Epithelial cell of esophagus (primary cell): ENCODE measurements at regions not wholly inside any gene's neighbourhood (a gene's known extent, or its start where the extent isn't known, plus 50 kb on each side); places are given as distances from the start of the nearest gene placed in this dataset.
A peak's percentile ranks its signal among the peaks of the same experiment; 100 is the strongest.

Experiments used
- DNase-seq: peaks from one replicate; pipeline ENCODE4 v3.0.0; 2010; ENCODE audit warnings: low read depth
- H3K4me3 ChIP-seq: 2 replicates; pipeline ENCODE4 v1.5.1; 2011; ENCODE audit warnings: mild to moderate bottlenecking, low read length, control low read depth
- CTCF ChIP-seq: IDR thresholded peaks from 2 replicates; pipeline ENCODE4 v1.5.1; 2011; ENCODE audit warnings: low read depth, mild to moderate bottlenecking, low read length, control low read depth, inconsistent platforms; ENCODE audit not compliant: insufficient read depth; ENCODE audit errors: missing control alignments

GRCh38 chr4:111466811-111467604 is 678.2 kb upstream of the FAM241A start:
- no peak for TF ChIP-seq CTCF
- no peak overlapping the region for H3K4me3 ChIP-seq
- DNase-seq, result no peak

GRCh38 chr4:111475001-111475400 is 670.3 kb upstream of the FAM241A start:
- DNase-seq, result peak; percentile 63
- TF ChIP-seq CTCF, result peak; percentile 43
- no peak overlapping the region for H3K4me3 ChIP-seq

GRCh38 chr4:111475666-111476065 is 669.6 kb upstream of the FAM241A start:
- H3K4me3 ChIP-seq, result no peak overlapping the region
- no peak for TF ChIP-seq CTCF
- DNase-seq, result no peak

GRCh38 chr4:111480510-111480909 is 664.7 kb upstream of the FAM241A start:
- H3K4me3 ChIP-seq, result no peak overlapping the region
- TF ChIP-seq CTCF, result no peak
- DNase-seq, result no peak

- DNase-seq, result no peak
- no peak for TF ChIP-seq CTCF
- H3K4me3 ChIP-seq, result no peak overlapping the region
Measured at GRCh38 chr4:111483375-111484169, 661.7 kb upstream of the FAM241A start.

DNA sequence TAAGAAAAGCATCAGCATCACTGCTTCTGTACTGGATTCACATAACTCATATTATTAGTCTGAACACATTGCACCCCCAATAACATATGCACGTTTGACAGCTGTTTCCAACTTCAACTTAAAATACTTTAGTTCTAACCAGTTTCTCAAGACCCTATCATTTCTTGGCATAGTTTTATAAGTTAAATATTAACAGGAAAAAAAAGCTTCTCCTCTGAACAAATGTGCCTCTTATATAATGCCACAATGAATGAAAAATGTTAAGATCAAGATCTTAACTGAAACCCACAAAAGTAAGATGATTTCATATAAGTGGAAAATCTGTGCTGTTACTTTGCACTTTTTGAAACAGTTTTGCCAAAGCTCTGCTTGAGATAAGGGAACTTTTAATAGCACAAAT is 652.8 kb upstream of the FAM241A start:
- no peak for TF ChIP-seq CTCF
- no peak for DNase-seq
- H3K4me3 ChIP-seq, result no peak overlapping the region
